IMR-90 (cell line): ENCODE measurements at regions not wholly inside any gene's neighbourhood (a gene's known extent, or its start where the extent isn't known, plus 50 kb on each side); places are given as distances from the start of the nearest gene placed in this dataset.

Experiments used
- BHLHE40 ChIP-seq: fragments of 150-350 bp; IDR thresholded peaks from 2 replicates; pipeline ENCODE4 v1.6.1; 2016; ENCODE audit warnings: mild to moderate bottlenecking, low read depth, low read length
- CEBPB ChIP-seq: IDR thresholded peaks from 2 replicates; pipeline ENCODE4 v1.6.1; 2012; ENCODE audit warnings: low read depth, low read length, improper control_type of control experiment
- CHD1 ChIP-seq: IDR thresholded peaks from 2 replicates; pipeline ENCODE4 v1.6.1; 2012; ENCODE audit warnings: low read depth, low read length, improper control_type of control experiment
- CTCF ChIP-seq: conservative IDR thresholded peaks from 2 replicates; pipeline ENCODE4 v1.5.1; 2012; ENCODE audit warnings: mild to moderate bottlenecking, low read depth, low read length, improper control_type of control experiment
- MAFK ChIP-seq: IDR thresholded peaks from 2 replicates; pipeline ENCODE4 v1.6.1; 2012; ENCODE audit warnings: low read depth, low read length, improper control_type of control experiment
- POLR2A ChIP-seq: IDR thresholded peaks from 2 replicates; pipeline ENCODE4 v1.6.1; 2012; ENCODE audit warnings: mild to moderate bottlenecking, low read depth, low read length
- RAD21 ChIP-seq: IDR thresholded peaks from 2 replicates; pipeline ENCODE4 v1.6.1; 2012; ENCODE audit warnings: low read length, improper control_type of control experiment
- RCOR1 ChIP-seq: IDR thresholded peaks from 2 replicates; pipeline ENCODE4 v1.6.1; 2012; ENCODE audit warnings: mild to moderate bottlenecking, low read length, improper control_type of control experiment; ENCODE audit not compliant: insufficient replicate concordance
- RFX5 ChIP-seq: IDR thresholded peaks from 2 replicates; pipeline ENCODE4 v1.8.0; 2012; ENCODE audit warnings: low read depth, mild to moderate bottlenecking, low read length, moderate library complexity
- SMC3 ChIP-seq: fragments of 150-350 bp; IDR thresholded peaks from 2 replicates; pipeline ENCODE4 v1.6.1; 2016; ENCODE audit warnings: low read depth, mild to moderate bottlenecking, antibody characterized with exemption, low read length, moderate library complexity

- no peak for TF ChIP-seq POLR2A
- TF ChIP-seq RFX5: no peak
- TF ChIP-seq CHD1: no peak
- TF ChIP-seq CTCF: no peak
- no peak for TF ChIP-seq RAD21
- TF ChIP-seq RCOR1: no peak
- TF ChIP-seq CEBPB: no peak
- no peak for TF ChIP-seq MAFK
- TF ChIP-seq BHLHE40: no peak
- TF ChIP-seq SMC3: no peak
Measured at GRCh38 chr2:123578016-123578415, 447.1 kb upstream of the CNTNAP5 start.
